Hepatocyte (in vitro differentiated cells): ENCODE measurements at regions not wholly inside any gene's neighbourhood (a gene's known extent, or its start where the extent isn't known, plus 50 kb on each side); places are given as distances from the start of the nearest gene placed in this dataset.

Source experiments
- DNase-seq: peaks from one replicate; pipeline ENCODE4 v3.0.0-alpha.2; 2016; ENCODE audit warnings: low spot score
- H2AFZ ChIP-seq: fragments of 200-600 bp; sonication (generic); 2 replicates; pipeline ENCODE4 v1.6.0; 2016; ENCODE audit warnings: antibody characterized with exemption, mild to moderate bottlenecking
- H3K27ac ChIP-seq: fragments of 200-600 bp; sonication (generic); 2 replicates; pipeline ENCODE4 v1.5.1; 2016; ENCODE audit warnings: mild to moderate bottlenecking
- H3K27me3 ChIP-seq: fragments of 200-600 bp; sonication (generic); 2 replicates; pipeline ENCODE4 v1.6.1; 2016
- H3K36me3 ChIP-seq: fragments of 200-600 bp; sonication (generic); replicated peaks from 2 replicates; pipeline ENCODE4 v1.5.1; 2016; ENCODE audit warnings: low read depth; ENCODE audit not compliant: insufficient read depth
- H3K4me1 ChIP-seq: fragments of 200-600 bp; sonication (generic); 2 replicates; pipeline ENCODE4 v1.5.1; 2016; ENCODE audit warnings: mild to moderate bottlenecking, moderate library complexity; ENCODE audit not compliant: insufficient read depth
- H3K4me2 ChIP-seq: fragments of 200-600 bp; sonication (generic); 2 replicates; pipeline ENCODE4 v1.6.0; 2016
- H3K4me3 ChIP-seq: fragments of 200-600 bp; sonication (generic); 2 replicates; pipeline ENCODE4 v1.5.1; 2016; ENCODE audit warnings: mild to moderate bottlenecking
- H3K79me2 ChIP-seq: fragments of 200-600 bp; sonication (generic); 2 replicates; pipeline ENCODE4 v1.6.0; 2017; ENCODE audit warnings: mild to moderate bottlenecking
- H3K9me2 ChIP-seq: fragments of 200-600 bp; sonication (generic); replicated peaks from 2 replicates; pipeline ENCODE4 v1.6.0; 2017; ENCODE audit warnings: mild to moderate bottlenecking; ENCODE audit not compliant: insufficient read depth
- H3K9me3 ChIP-seq: fragments of 200-600 bp; sonication (generic); 2 replicates; pipeline ENCODE4 v1.5.1; 2016; ENCODE audit warnings: low read depth, mild to moderate bottlenecking
- H4K20me1 ChIP-seq: fragments of 200-600 bp; sonication (generic); 2 replicates; pipeline ENCODE4 v1.6.0; 2016; ENCODE audit warnings: mild to moderate bottlenecking; ENCODE audit not compliant: insufficient read depth, poor library complexity, severe bottlenecking
- EZH2 ChIP-seq: fragments of 200-600 bp; sonication (generic); IDR thresholded peaks from 2 replicates; pipeline ENCODE4 v1.6.1; 2016; ENCODE audit warnings: antibody characterized with exemption, mild to moderate bottlenecking, borderline replicate concordance
- EZH2phosphoT487 ChIP-seq: fragments of 200-600 bp; sonication (generic); IDR thresholded peaks from one replicate; pipeline ENCODE4 v1.6.1; 2018; ENCODE audit warnings: antibody characterized with exemption, mild to moderate bottlenecking, low read depth, moderate library complexity; ENCODE audit not compliant: unreplicated experiment, severe bottlenecking
- WGBS: methylation state at CpG from one replicate; pipeline ENCODE4 v1.1.6; 2016; ENCODE audit warnings: low lambda C conversion rate; ENCODE audit errors: missing lambda C conversion rate; 5-methylcytosine and 5-hydroxymethylcytosine counted together
- TF ChIP-seq, protein P1 (sequence below): fragments of 200-600 bp; sonication (generic); IDR thresholded peaks from 2 replicates; pipeline ENCODE4 v1.5.1; 2016; ENCODE audit warnings: antibody characterized with exemption, mild to moderate bottlenecking; ENCODE audit not compliant: poor library complexity

- Histone ChIP-seq H4K20me1 (no peaks in the 10 kb centered on the region), H3K27me3 (no peaks in the 10 kb centered on the region), H2AFZ (no peak overlapping the region), H3K9me2 (no peaks in the 10 kb centered on the region), H3K79me2 (no peaks in the 10 kb centered on the region), H3K9me3 (no peaks in the 10 kb centered on the region), H3K4me1 (no peaks in the 10 kb centered on the region), H3K36me3 (no peaks in the 10 kb centered on the region), H3K27ac (no peak overlapping the region), H3K4me3 (no peak overlapping the region), H3K4me2 (no peak overlapping the region)
- WGBS = 62% methylated on average over 4 of the region's 4 CpGs
- DNase-seq = no peak
- TF ChIP-seq EZH2phosphoT487 = no peak
- TF ChIP-seq, protein P1, sequence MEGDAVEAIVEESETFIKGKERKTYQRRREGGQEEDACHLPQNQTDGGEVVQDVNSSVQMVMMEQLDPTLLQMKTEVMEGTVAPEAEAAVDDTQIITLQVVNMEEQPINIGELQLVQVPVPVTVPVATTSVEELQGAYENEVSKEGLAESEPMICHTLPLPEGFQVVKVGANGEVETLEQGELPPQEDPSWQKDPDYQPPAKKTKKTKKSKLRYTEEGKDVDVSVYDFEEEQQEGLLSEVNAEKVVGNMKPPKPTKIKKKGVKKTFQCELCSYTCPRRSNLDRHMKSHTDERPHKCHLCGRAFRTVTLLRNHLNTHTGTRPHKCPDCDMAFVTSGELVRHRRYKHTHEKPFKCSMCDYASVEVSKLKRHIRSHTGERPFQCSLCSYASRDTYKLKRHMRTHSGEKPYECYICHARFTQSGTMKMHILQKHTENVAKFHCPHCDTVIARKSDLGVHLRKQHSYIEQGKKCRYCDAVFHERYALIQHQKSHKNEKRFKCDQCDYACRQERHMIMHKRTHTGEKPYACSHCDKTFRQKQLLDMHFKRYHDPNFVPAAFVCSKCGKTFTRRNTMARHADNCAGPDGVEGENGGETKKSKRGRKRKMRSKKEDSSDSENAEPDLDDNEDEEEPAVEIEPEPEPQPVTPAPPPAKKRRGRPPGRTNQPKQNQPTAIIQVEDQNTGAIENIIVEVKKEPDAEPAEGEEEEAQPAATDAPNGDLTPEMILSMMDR = no peak
- no peak for TF ChIP-seq EZH2
Observed at GRCh38 chr10:33539116-33539515, 204.6 kb upstream of the NRP1 start.

DNA sequence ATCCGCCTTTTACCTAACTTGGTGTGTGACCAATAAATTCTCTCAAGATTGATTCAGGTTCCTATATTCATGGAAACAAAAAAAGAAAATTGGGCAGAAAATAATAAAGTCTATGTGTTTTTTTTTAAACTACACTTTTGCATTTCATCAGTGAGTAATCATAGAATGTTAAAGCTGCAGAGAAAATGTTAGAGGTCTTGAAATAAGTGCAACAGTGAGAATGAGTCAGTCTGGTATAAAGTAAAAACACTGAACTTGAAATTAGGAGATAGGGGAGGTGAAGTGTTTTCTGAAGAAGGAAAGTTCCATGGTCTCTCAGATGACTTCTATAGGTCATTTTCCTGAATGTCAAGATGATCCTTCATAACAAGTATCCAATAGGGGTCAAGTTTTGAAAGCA is 202.6 kb upstream of the NRP1 start:
- H2AFZ ChIP-seq = no peak overlapping the region
- no peaks in the 10 kb centered on the region for H3K79me2 ChIP-seq
- 97% methylated on average over 1 of the region's 1 CpG for WGBS

DNA sequence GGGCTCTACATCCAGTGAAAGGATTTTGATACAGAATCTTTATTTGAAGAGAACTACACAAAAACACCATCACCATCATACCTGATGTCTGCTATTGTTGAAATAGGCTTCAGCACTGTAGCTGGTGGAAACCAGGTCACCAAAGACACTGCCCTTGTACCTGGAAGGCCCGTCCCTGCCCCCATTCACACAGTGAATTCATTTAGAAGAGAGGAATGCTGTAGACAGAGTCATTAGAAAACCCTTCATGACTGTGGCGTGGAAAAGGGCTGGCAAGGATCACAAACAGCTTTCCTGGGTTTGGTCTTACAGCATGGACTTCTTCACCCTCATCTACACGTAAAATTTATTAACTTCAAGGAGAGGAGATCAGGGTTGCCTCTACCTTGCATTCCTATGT is 202.0 kb upstream of the NRP1 start:
- WGBS = 73% methylated on average over 3 of the region's 3 CpGs
- Histone ChIP-seq H3K79me2 (no peaks in the 10 kb centered on the region), H3K36me3 (no peaks in the 10 kb centered on the region), H3K4me2 (no peak overlapping the region), H2AFZ (no peak overlapping the region), H3K4me1 (no peaks in the 10 kb centered on the region), H3K9me2 (no peaks in the 10 kb centered on the region), H4K20me1 (no peaks in the 10 kb centered on the region), H3K27ac (no peak overlapping the region), H3K9me3 (no peaks in the 10 kb centered on the region), H3K27me3 (no peaks in the 10 kb centered on the region), H3K4me3 (no peak overlapping the region)
- TF ChIP-seq EZH2phosphoT487 (no peak), EZH2 (no peak)
- TF ChIP-seq, protein P1 = no peak
- no peak for DNase-seq

More for the DNA sequence above, 202.6 kb upstream of the NRP1 start:
- Histone ChIP-seq H3K9me2 (no peaks in the 10 kb centered on the region), H4K20me1 (no peaks in the 10 kb centered on the region), H3K9me3 (no peaks in the 10 kb centered on the region), H3K4me2 (no peak overlapping the region), H3K27ac (no peak overlapping the region), H3K27me3 (no peaks in the 10 kb centered on the region), H3K36me3 (no peaks in the 10 kb centered on the region), H3K4me3 (no peak overlapping the region), H3K4me1 (no peaks in the 10 kb centered on the region)
- DNase-seq = no peak
- TF ChIP-seq EZH2phosphoT487 = no peak
- TF ChIP-seq, protein P1 = no peak
- no peak for TF ChIP-seq EZH2

DNA sequence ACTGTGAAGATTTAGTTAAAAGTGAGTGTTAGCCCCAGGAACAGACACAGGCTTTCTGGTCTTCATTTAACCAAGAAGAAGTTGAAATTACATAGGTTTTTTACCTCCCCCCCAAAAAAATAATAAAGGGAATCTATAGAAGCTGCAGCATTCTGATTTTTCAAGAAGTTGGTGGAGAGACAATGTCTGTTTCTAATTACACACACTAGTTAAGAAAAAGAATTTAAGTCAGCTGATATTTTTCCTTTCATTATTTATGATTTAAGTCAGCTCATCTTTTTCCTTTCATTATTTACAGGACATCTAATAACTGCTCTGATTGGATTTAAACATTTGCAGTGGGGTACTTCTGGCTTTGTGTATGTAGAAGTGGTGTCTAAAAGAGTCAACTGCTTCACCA is 201.4 kb upstream of the NRP1 start:
- no peaks in the 10 kb centered on the region for H4K20me1 ChIP-seq
- no peaks in the 10 kb centered on the region for H3K4me1 ChIP-seq
- no peak overlapping the region for H3K4me2 ChIP-seq
- H3K27me3 ChIP-seq = no peaks in the 10 kb centered on the region
- H3K4me3 ChIP-seq = no peak overlapping the region
- H3K79me2 ChIP-seq = no peaks in the 10 kb centered on the region
- H3K36me3 ChIP-seq = no peaks in the 10 kb centered on the region
- no peaks in the 10 kb centered on the region for H3K9me3 ChIP-seq
- no peak overlapping the region for H3K27ac ChIP-seq
- TF ChIP-seq, protein P1 = no peak
- TF ChIP-seq EZH2 (no peak), EZH2phosphoT487 (no peak)
- no peak for DNase-seq
- no peaks in the 10 kb centered on the region for H3K9me2 ChIP-seq
- H2AFZ ChIP-seq = no peak overlapping the region
